ENCODE measurements at regions not wholly inside any gene's neighbourhood (a gene's known extent, or its start where the extent isn't known, plus 50 kb on each side); places are given as distances from the start of the nearest gene placed in this dataset.

GRCh38 chr2:67260343-67261277 lies 136.5 kb upstream of the ETAA1 start:
- DNase-seq (ENCODE audit: low read depth, low spot score): no peak
- H3K36me3 ChIP-seq (ENCODE audit: control insufficient read depth, insufficient read depth, low read length): no peaks in the 10 kb centered on the region
- H3K27ac ChIP-seq (ENCODE audit: low read length): no peak overlapping the region
- H3K27me3 ChIP-seq (ENCODE audit: control insufficient read depth, insufficient read depth, low read length): no peaks in the 10 kb centered on the region
- no CpG with 5 or more reads among the region's 16 CpGs for WGBS (ENCODE audit: insufficient coverage, insufficient read length)
- no peak overlapping the region for H3K4me3 ChIP-seq (ENCODE audit: low read length)
- no peaks in the 10 kb centered on the region for H3K4me1 ChIP-seq (ENCODE audit: control insufficient read depth, insufficient read depth, low read length)
- H3K9me3 ChIP-seq (ENCODE audit: control insufficient read depth, insufficient read depth, low read length): no peaks in the 10 kb centered on the region

GRCh38 chr2:67267241-67267640 lies 129.9 kb upstream of the ETAA1 start:
- no peaks in the 10 kb centered on the region for H3K9me3 ChIP-seq (ENCODE audit: control insufficient read depth, insufficient read depth, low read length)
- no peak overlapping the region for H3K4me3 ChIP-seq (ENCODE audit: low read length)
- WGBS (ENCODE audit: insufficient coverage, insufficient read length): no CpG with 5 or more reads among the region's 5 CpGs
- DNase-seq (ENCODE audit: low read depth, low spot score): no peak
- H3K4me1 ChIP-seq (ENCODE audit: control insufficient read depth, insufficient read depth, low read length): no peaks in the 10 kb centered on the region
- H3K27me3 ChIP-seq (ENCODE audit: control insufficient read depth, insufficient read depth, low read length): no peaks in the 10 kb centered on the region
- no peak overlapping the region for H3K27ac ChIP-seq (ENCODE audit: low read length)
- H3K36me3 ChIP-seq (ENCODE audit: control insufficient read depth, insufficient read depth, low read length): no peaks in the 10 kb centered on the region

- Histone ChIP-seq H3K27ac (ENCODE audit: low read length) (no peak overlapping the region), H3K36me3 (ENCODE audit: control insufficient read depth, insufficient read depth, low read length) (no peaks in the 10 kb centered on the region), H3K27me3 (ENCODE audit: control insufficient read depth, insufficient read depth, low read length) (no peaks in the 10 kb centered on the region), H3K4me1 (ENCODE audit: control insufficient read depth, insufficient read depth, low read length) (no peaks in the 10 kb centered on the region), H3K9me3 (ENCODE audit: control insufficient read depth, insufficient read depth, low read length) (no peaks in the 10 kb centered on the region), H3K4me3 (ENCODE audit: low read length) (no peak overlapping the region)
- no peak for DNase-seq (ENCODE audit: low read depth, low spot score)
- WGBS (ENCODE audit: insufficient coverage, insufficient read length): no CpG with 5 or more reads among the region's 2 CpGs
Observed at GRCh38 chr2:67268797-67269196, 128.3 kb upstream of the ETAA1 start.

- H3K27ac ChIP-seq (ENCODE audit: low read length): no peak overlapping the region
- DNase-seq (ENCODE audit: low read depth, low spot score): no peak
- no peak overlapping the region for H3K4me3 ChIP-seq (ENCODE audit: low read length)
- no peaks in the 10 kb centered on the region for H3K27me3 ChIP-seq (ENCODE audit: control insufficient read depth, insufficient read depth, low read length)
- no peaks in the 10 kb centered on the region for H3K36me3 ChIP-seq (ENCODE audit: control insufficient read depth, insufficient read depth, low read length)
- whole genome bisulfite sequencing (ENCODE audit: insufficient coverage, insufficient read length): no CpG with 5 or more reads among the region's 4 CpGs
- no peaks in the 10 kb centered on the region for H3K4me1 ChIP-seq (ENCODE audit: control insufficient read depth, insufficient read depth, low read length)
- no peaks in the 10 kb centered on the region for H3K9me3 ChIP-seq (ENCODE audit: control insufficient read depth, insufficient read depth, low read length)
Observed at GRCh38 chr2:67272195-67272594, 124.9 kb upstream of the ETAA1 start.

- no peak for DNase-seq (ENCODE audit: low read depth, low spot score)
- no CpG with 5 or more reads among the region's 7 CpGs for WGBS (ENCODE audit: insufficient coverage, insufficient read length)
- Histone ChIP-seq H3K27ac (ENCODE audit: low read length) (no peak overlapping the region), H3K4me1 (ENCODE audit: control insufficient read depth, insufficient read depth, low read length) (no peaks in the 10 kb centered on the region), H3K4me3 (ENCODE audit: low read length) (no peak overlapping the region), H3K27me3 (ENCODE audit: control insufficient read depth, insufficient read depth, low read length) (no peaks in the 10 kb centered on the region), H3K36me3 (ENCODE audit: control insufficient read depth, insufficient read depth, low read length) (no peaks in the 10 kb centered on the region), H3K9me3 (ENCODE audit: control insufficient read depth, insufficient read depth, low read length) (no peaks in the 10 kb centered on the region)
Observed at GRCh38 chr2:67277450-67277849, 119.7 kb upstream of the ETAA1 start.

GRCh38 chr2:67281101-67281500 lies 116.0 kb upstream of the ETAA1 start:
- no peak for DNase-seq (ENCODE audit: low read depth, low spot score)
- Histone ChIP-seq H3K36me3 (ENCODE audit: control insufficient read depth, insufficient read depth, low read length) (no peaks in the 10 kb centered on the region), H3K9me3 (ENCODE audit: control insufficient read depth, insufficient read depth, low read length) (no peaks in the 10 kb centered on the region), H3K4me1 (ENCODE audit: control insufficient read depth, insufficient read depth, low read length) (no peaks in the 10 kb centered on the region), H3K27ac (ENCODE audit: low read length) (no peak overlapping the region), H3K4me3 (ENCODE audit: low read length) (no peak overlapping the region), H3K27me3 (ENCODE audit: control insufficient read depth, insufficient read depth, low read length) (no peaks in the 10 kb centered on the region)
- no CpG with 5 or more reads among the region's 2 CpGs for WGBS (ENCODE audit: insufficient coverage, insufficient read length)

GRCh38 chr2:67283641-67284040 lies 113.5 kb upstream of the ETAA1 start:
- no peak for DNase-seq (ENCODE audit: low read depth, low spot score)
- no peak overlapping the region for H3K27ac ChIP-seq (ENCODE audit: low read length)
- no peaks in the 10 kb centered on the region for H3K4me1 ChIP-seq (ENCODE audit: control insufficient read depth, insufficient read depth, low read length)
- no peaks in the 10 kb centered on the region for H3K9me3 ChIP-seq (ENCODE audit: control insufficient read depth, insufficient read depth, low read length)
- no peaks in the 10 kb centered on the region for H3K36me3 ChIP-seq (ENCODE audit: control insufficient read depth, insufficient read depth, low read length)
- no peak overlapping the region for H3K4me3 ChIP-seq (ENCODE audit: low read length)
- H3K27me3 ChIP-seq (ENCODE audit: control insufficient read depth, insufficient read depth, low read length): no peaks in the 10 kb centered on the region

GRCh38 chr2:67286981-67287759 lies 110.0 kb upstream of the ETAA1 start:
- no CpG with 5 or more reads among the region's 2 CpGs for WGBS (ENCODE audit: insufficient coverage, insufficient read length)
- no peaks in the 10 kb centered on the region for H3K9me3 ChIP-seq (ENCODE audit: control insufficient read depth, insufficient read depth, low read length)
- no peak overlapping the region for H3K27ac ChIP-seq (ENCODE audit: low read length)
- no peak for DNase-seq (ENCODE audit: low read depth, low spot score)
- H3K4me1 ChIP-seq (ENCODE audit: control insufficient read depth, insufficient read depth, low read length): no peaks in the 10 kb centered on the region
- H3K4me3 ChIP-seq (ENCODE audit: low read length): no peak overlapping the region
- H3K36me3 ChIP-seq (ENCODE audit: control insufficient read depth, insufficient read depth, low read length): no peaks in the 10 kb centered on the region
- no peaks in the 10 kb centered on the region for H3K27me3 ChIP-seq (ENCODE audit: control insufficient read depth, insufficient read depth, low read length)

- no peaks in the 10 kb centered on the region for H3K36me3 ChIP-seq (ENCODE audit: control insufficient read depth, insufficient read depth, low read length)
- no peaks in the 10 kb centered on the region for H3K9me3 ChIP-seq (ENCODE audit: control insufficient read depth, insufficient read depth, low read length)
- H3K27ac ChIP-seq (ENCODE audit: low read length): no peak overlapping the region
- whole genome bisulfite sequencing (ENCODE audit: insufficient coverage, insufficient read length): no CpG with 5 or more reads among the region's 2 CpGs
- H3K4me3 ChIP-seq (ENCODE audit: low read length): no peak overlapping the region
- DNase-seq (ENCODE audit: low read depth, low spot score): no peak
- no peaks in the 10 kb centered on the region for H3K27me3 ChIP-seq (ENCODE audit: control insufficient read depth, insufficient read depth, low read length)
- no peaks in the 10 kb centered on the region for H3K4me1 ChIP-seq (ENCODE audit: control insufficient read depth, insufficient read depth, low read length)
Observed at GRCh38 chr2:67289271-67289670, 107.9 kb upstream of the ETAA1 start.

GRCh38 chr2:67289921-67290371 lies 107.2 kb upstream of the ETAA1 start:
- no CpG with 5 or more reads among the region's 1 CpG for WGBS (ENCODE audit: insufficient coverage, insufficient read length)
- no peaks in the 10 kb centered on the region for H3K4me1 ChIP-seq (ENCODE audit: control insufficient read depth, insufficient read depth, low read length)
- H3K9me3 ChIP-seq (ENCODE audit: control insufficient read depth, insufficient read depth, low read length): no peaks in the 10 kb centered on the region
- DNase-seq (ENCODE audit: low read depth, low spot score): no peak
- H3K27me3 ChIP-seq (ENCODE audit: control insufficient read depth, insufficient read depth, low read length): no peaks in the 10 kb centered on the region
- no peaks in the 10 kb centered on the region for H3K36me3 ChIP-seq (ENCODE audit: control insufficient read depth, insufficient read depth, low read length)
- H3K4me3 ChIP-seq (ENCODE audit: low read length): no peak overlapping the region
- H3K27ac ChIP-seq (ENCODE audit: low read length): no peak overlapping the region

All from iPS DF 6.9 (cell line).